ENCODE measurements at regions not wholly inside any gene's neighbourhood (a gene's known extent, or its start where the extent isn't known, plus 50 kb on each side); places are given as distances from the start of the nearest gene placed in this dataset.

GRCh38 chr2:186130748-186131641 is 355.1 kb upstream of the ZC3H15 start:
- H3K36me3 Mint-ChIP-seq, result no peaks in the 10 kb centered on the region
- no peak overlapping the region for H3K4me3 Mint-ChIP-seq
- DNase-seq (ENCODE audit: low spot score) (no peak), ATAC-seq (no peak)
- peaks cover 46% of the 10 kb centered on the region for H3K4me1 Mint-ChIP-seq
- no peaks in the 10 kb centered on the region for H3K27me3 Mint-ChIP-seq (ENCODE audit: low read depth)
- ChIA-PET POLR2A (interaction anchor here (0.7 kb wide), 1 partner anchor 50 kb away, joined by 4 read pairs; no protein-coding TSS in a partner anchor), CTCF (interaction anchor here (1.0 kb wide), 1 partner anchor 151 kb away, joined by 3 read pairs; no protein-coding TSS in a partner anchor)
- peaks cover 7% of the 10 kb centered on the region; the same call in 1 of the 2 replicates for H3K9me3 Mint-ChIP-seq
- peak overlapping the region; percentile 96; the same call in 1 of the 2 replicates for H3K27ac Mint-ChIP-seq
- TF ChIP-seq NR2C2 (CRISPR knock-in tag; IDR thresholded peaks at IDR 0.05) (no peak), ZNF138 (CRISPR knock-in tag; conservative IDR thresholded peaks at IDR 0.05) (no peak), TP53 (CRISPR knock-in tag; IDR thresholded peaks at IDR 0.05) (no peak), GABPB1 (CRISPR knock-in tag; IDR thresholded peaks at IDR 0.05) (no peak), CBFB (CRISPR knock-in tag; IDR thresholded peaks at IDR 0.05; ENCODE audit: low read depth) (no peak), FOXP1 (CRISPR knock-in tag; IDR thresholded peaks at IDR 0.05; ENCODE audit: borderline replicate concordance) (no peak), JUN (CRISPR knock-in tag; IDR thresholded peaks at IDR 0.05) (no peak), AR (CRISPR knock-in tag; IDR thresholded peaks at IDR 0.05) (no peak), ZNF263 (CRISPR knock-in tag; IDR thresholded peaks at IDR 0.05; ENCODE audit: low read depth) (no peak), TEAD4 (CRISPR knock-in tag; IDR thresholded peaks at IDR 0.05) (no peak), ZBTB21 (CRISPR knock-in tag; IDR thresholded peaks at IDR 0.05; ENCODE audit: borderline replicate concordance) (no peak)

GRCh38 chr2:186135686-186136085 is 350.4 kb upstream of the ZC3H15 start:
- ChIA-PET CTCF (no interaction called here), POLR2A (no interaction called here)
- ATAC-seq (no peak), DNase-seq (ENCODE audit: low spot score) (no peak)
- no peak overlapping the region for H3K4me3 Mint-ChIP-seq
- peaks cover 7% of the 10 kb centered on the region; the same call in 1 of the 2 replicates for H3K9me3 Mint-ChIP-seq
- 0 out of 2 replicates have a peak overlapping the region, but pooled peaks have one; percentile 3 for H3K27ac Mint-ChIP-seq
- no peaks in the 10 kb centered on the region for H3K36me3 Mint-ChIP-seq
- H3K4me1 Mint-ChIP-seq, result peaks cover 18% of the 10 kb centered on the region
- H3K27me3 Mint-ChIP-seq (ENCODE audit: low read depth), result no peaks in the 10 kb centered on the region
- no peak for TF ChIP-seq IRF1 (CRISPR knock-in tag; IDR thresholded peaks at IDR 0.05)
- no peak for TF ChIP-seq ZBTB43 (CRISPR knock-in tag; IDR thresholded peaks at IDR 0.05)
- no peak for TF ChIP-seq ZNF425 (CRISPR knock-in tag; conservative IDR thresholded peaks at IDR 0.05)
- no peak for TF ChIP-seq PRDM15 (CRISPR knock-in tag; IDR thresholded peaks at IDR 0.05)
- TF ChIP-seq NFYB (CRISPR knock-in tag; conservative IDR thresholded peaks at IDR 0.05; ENCODE audit: low read depth), result no peak
- TF ChIP-seq SP1 (CRISPR knock-in tag; conservative IDR thresholded peaks at IDR 0.05), result no peak
- no peak for TF ChIP-seq ATF3 (CRISPR knock-in tag; conservative IDR thresholded peaks at IDR 0.05)
- TF ChIP-seq NFATC4 (CRISPR knock-in tag; IDR thresholded peaks at IDR 0.05), result no peak
- TF ChIP-seq OVOL2 (CRISPR knock-in tag; IDR thresholded peaks at IDR 0.05; ENCODE audit: borderline replicate concordance), result no peak
- TF ChIP-seq ATF6 (CRISPR knock-in tag; IDR thresholded peaks at IDR 0.05), result no peak

Data from WTC11 (cell line).